ENCODE measurements at regions not wholly inside any gene's neighbourhood (a gene's known extent, or its start where the extent isn't known, plus 50 kb on each side); places are given as distances from the start of the nearest gene placed in this dataset.

DNA sequence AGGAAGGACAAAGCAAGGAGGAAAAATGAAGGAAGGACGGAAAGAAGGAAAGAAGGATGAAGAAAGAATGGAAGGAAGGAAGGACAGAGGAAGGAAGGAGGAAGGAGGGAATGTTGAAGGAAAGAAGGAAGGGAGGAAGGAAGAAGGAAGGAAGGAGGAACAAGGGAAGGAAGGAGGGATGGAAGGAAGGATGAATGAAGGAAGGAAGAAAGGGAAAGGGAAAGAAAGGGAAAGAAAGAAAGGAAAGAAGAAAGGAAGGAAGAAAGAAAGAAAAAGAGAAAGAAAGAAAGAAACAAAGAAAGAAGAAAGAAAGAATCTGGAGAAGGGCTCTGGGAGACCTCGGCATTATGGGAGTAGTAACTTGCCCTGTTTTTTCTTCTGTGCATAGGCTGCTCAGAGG, 70.8 kb upstream of the SHISA3 start:
- TF ChIP-seq CTCF (IDR thresholded peaks at IDR 0.05) (no peak), ZFX (IDR thresholded peaks at IDR 0.05; ENCODE audit: borderline replicate concordance) (no peak)

All from 22Rv1 (cell line).